ENCODE measurements at regions not wholly inside any gene's neighbourhood (a gene's known extent, or its start where the extent isn't known, plus 50 kb on each side); places are given as distances from the start of the nearest gene placed in this dataset.

DNA sequence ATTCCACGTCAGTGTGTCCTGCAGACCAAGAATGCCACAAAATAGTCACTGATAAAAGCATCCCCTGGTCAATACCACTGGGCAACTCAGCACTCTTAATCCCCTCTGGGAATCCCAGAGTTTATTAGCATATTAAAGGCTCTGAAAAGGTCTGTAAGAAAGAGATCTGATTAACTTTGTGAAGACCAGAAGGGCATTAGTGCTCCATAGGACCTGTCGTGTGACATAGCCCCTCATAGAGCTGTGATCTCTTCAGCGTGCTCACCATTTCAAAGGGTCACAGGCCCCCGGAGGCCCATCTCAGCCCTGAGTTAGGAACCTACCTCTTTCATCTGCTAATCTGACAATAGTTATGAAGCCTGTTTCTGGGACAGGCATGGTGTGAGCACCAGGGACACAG lies 299.2 kb downstream of the MN1 start:
- TF ChIP-seq, protein P1, sequence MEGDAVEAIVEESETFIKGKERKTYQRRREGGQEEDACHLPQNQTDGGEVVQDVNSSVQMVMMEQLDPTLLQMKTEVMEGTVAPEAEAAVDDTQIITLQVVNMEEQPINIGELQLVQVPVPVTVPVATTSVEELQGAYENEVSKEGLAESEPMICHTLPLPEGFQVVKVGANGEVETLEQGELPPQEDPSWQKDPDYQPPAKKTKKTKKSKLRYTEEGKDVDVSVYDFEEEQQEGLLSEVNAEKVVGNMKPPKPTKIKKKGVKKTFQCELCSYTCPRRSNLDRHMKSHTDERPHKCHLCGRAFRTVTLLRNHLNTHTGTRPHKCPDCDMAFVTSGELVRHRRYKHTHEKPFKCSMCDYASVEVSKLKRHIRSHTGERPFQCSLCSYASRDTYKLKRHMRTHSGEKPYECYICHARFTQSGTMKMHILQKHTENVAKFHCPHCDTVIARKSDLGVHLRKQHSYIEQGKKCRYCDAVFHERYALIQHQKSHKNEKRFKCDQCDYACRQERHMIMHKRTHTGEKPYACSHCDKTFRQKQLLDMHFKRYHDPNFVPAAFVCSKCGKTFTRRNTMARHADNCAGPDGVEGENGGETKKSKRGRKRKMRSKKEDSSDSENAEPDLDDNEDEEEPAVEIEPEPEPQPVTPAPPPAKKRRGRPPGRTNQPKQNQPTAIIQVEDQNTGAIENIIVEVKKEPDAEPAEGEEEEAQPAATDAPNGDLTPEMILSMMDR (IDR thresholded peaks at IDR 0.05; ENCODE audit: insufficient read depth, low read depth, low read length), result no peak
- peaks cover 3% of the 10 kb centered on the region for H3K9me3 Mint-ChIP-seq (ENCODE audit: unreplicated experiment)
- Histone ChIP-seq H3K9ac (ENCODE audit: low read length) (no peak overlapping the region), H3K4me1 (ENCODE audit: insufficient read depth, low read length) (peaks cover 7% of the 10 kb centered on the region), H3K4me2 (ENCODE audit: low read length) (no peak overlapping the region), H3K27me3 (ENCODE audit: insufficient read depth, low read length) (no peaks in the 10 kb centered on the region), H3K79me2 (ENCODE audit: insufficient read depth, low read length) (no peaks in the 10 kb centered on the region), H3K36me3 (ENCODE audit: insufficient read depth, low read length) (no peaks in the 10 kb centered on the region), H3K4me3 (ENCODE audit: insufficient read depth, low read depth, low read length) (no peak overlapping the region), H3K9me3 (ENCODE audit: insufficient read depth, low read depth, low read length) (peaks cover 2% of the 10 kb centered on the region), H2AFZ (ENCODE audit: low read depth, low read length) (no peak overlapping the region), H4K20me1 (ENCODE audit: insufficient read depth, low read length) (no peaks in the 10 kb centered on the region), H3K27ac (ENCODE audit: low read depth, low read length) (no peak overlapping the region)
- peaks cover 11% of the 10 kb centered on the region for H3K27me3 Mint-ChIP-seq (ENCODE audit: low read depth, unreplicated experiment)
- no peak overlapping the region for H3K4me3 Mint-ChIP-seq (ENCODE audit: unreplicated experiment)
- H3K4me1 Mint-ChIP-seq (ENCODE audit: low read depth, unreplicated experiment), result peaks cover 2% of the 10 kb centered on the region
- no peak for DNase-seq (ENCODE audit: low read depth)
- no peak for FAIRE-seq
- H3K27ac Mint-ChIP-seq (ENCODE audit: unreplicated experiment), result no peak overlapping the region
- H3K36me3 Mint-ChIP-seq (ENCODE audit: low read depth, unreplicated experiment), result no peaks in the 10 kb centered on the region

DNA sequence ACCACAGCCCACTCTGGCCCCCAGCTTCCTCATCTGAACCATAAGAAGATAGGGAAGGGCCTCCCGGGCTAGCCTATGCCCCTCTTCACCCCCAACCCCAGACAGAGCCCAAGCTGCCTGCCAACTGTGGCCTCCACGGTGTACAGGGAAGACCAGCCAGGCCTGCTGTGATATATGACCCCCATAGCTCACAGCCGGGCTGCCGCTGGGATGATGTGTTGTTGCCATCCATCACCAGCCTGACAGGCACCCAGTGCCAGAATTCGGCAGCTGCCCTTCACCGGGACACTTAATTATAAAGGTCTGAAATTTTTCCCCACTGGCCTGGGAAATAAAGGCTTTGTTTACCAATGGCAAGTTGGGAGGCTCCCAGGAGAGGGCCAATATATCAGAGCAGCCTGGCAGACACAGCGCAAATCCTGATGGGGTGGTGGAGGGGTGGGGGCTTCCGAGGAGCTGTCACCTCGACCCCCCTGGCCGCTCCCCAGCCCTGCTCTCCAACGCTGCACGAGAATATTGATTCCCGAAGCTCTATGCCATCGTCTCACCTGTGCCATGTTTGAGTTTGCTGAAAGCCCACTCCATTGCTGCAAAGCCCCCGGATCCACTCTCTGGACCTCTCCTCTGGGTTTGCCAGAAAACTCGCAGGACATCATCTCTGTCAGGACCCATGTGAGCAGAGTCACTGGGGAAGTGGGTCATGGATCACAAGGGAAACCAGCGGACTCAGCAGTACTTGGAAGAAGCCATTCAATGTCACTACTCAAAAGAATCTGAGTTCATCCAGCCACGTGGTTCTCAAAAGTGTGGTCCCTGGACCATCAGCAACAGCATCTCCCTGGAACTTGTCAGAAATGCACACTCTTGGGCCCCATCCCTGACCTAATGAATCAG lies 296.9 kb downstream of the MN1 start:
- FAIRE-seq, result no peak
- Histone ChIP-seq H2AFZ (ENCODE audit: low read depth, low read length) (no peak overlapping the region), H3K27me3 (ENCODE audit: insufficient read depth, low read length) (no peaks in the 10 kb centered on the region), H3K4me2 (ENCODE audit: low read length) (no peak overlapping the region), H3K79me2 (ENCODE audit: insufficient read depth, low read length) (no peaks in the 10 kb centered on the region), H3K4me1 (ENCODE audit: insufficient read depth, low read length) (peaks cover 4% of the 10 kb centered on the region), H4K20me1 (ENCODE audit: insufficient read depth, low read length) (no peaks in the 10 kb centered on the region), H3K4me3 (ENCODE audit: insufficient read depth, low read depth, low read length) (no peak overlapping the region), H3K9ac (ENCODE audit: low read length) (no peak overlapping the region), H3K9me3 (ENCODE audit: insufficient read depth, low read depth, low read length) (peaks cover 2% of the 10 kb centered on the region), H3K36me3 (ENCODE audit: insufficient read depth, low read length) (no peaks in the 10 kb centered on the region), H3K27ac (ENCODE audit: low read depth, low read length) (no peak overlapping the region)
- Mint-ChIP-seq H3K36me3 (ENCODE audit: low read depth, unreplicated experiment) (peaks cover 2% of the 10 kb centered on the region), H3K27me3 (ENCODE audit: low read depth, unreplicated experiment) (peaks cover 5% of the 10 kb centered on the region), H3K9me3 (ENCODE audit: unreplicated experiment) (peaks cover 3% of the 10 kb centered on the region), H3K4me1 (ENCODE audit: low read depth, unreplicated experiment) (peaks cover 2% of the 10 kb centered on the region), H3K27ac (ENCODE audit: unreplicated experiment) (no peak overlapping the region), H3K4me3 (ENCODE audit: unreplicated experiment) (no peak overlapping the region)
- no peak for DNase-seq (ENCODE audit: low read depth)
- no peak for TF ChIP-seq EZH2 (IDR thresholded peaks at IDR 0.05; ENCODE audit: insufficient read depth, low read length)
- TF ChIP-seq, protein P1 (IDR thresholded peaks at IDR 0.05; ENCODE audit: insufficient read depth, low read depth, low read length), result no peak

DNA sequence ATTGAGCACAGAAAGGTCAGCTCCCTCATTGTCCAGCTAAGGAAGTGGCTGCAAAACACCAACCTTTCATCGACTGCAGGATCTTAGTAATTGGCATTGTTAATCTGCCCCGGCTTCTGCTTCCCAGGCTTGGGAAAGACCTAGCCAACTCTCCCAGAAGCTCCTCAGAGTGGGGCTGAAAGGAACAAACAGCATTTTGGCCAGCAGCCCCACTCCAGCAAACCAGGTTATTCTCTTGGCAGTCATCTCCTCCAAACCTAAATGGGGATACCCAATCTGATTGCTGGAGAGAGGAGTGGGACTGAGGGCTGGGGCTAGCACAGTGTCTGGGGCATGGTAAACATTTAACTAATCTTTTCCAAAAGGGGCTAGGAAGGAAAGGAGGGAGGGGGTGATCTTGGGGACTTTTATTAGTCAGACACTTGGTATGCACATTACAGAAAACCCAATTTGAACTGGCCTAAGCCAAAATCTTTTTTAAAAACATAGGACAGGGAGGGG lies 294.4 kb downstream of the MN1 start:
- Histone ChIP-seq H3K79me2 (ENCODE audit: insufficient read depth, low read length) (no peaks in the 10 kb centered on the region), H4K20me1 (ENCODE audit: insufficient read depth, low read length) (no peaks in the 10 kb centered on the region), H3K4me2 (ENCODE audit: low read length) (no peak overlapping the region), H3K36me3 (ENCODE audit: insufficient read depth, low read length) (no peaks in the 10 kb centered on the region), H2AFZ (ENCODE audit: low read depth, low read length) (no peak overlapping the region), H3K27me3 (ENCODE audit: insufficient read depth, low read length) (no peaks in the 10 kb centered on the region), H3K4me3 (ENCODE audit: insufficient read depth, low read depth, low read length) (no peak overlapping the region), H3K9me3 (ENCODE audit: insufficient read depth, low read depth, low read length) (peaks cover 2% of the 10 kb centered on the region), H3K4me1 (ENCODE audit: insufficient read depth, low read length) (peaks cover 11% of the 10 kb centered on the region), H3K9ac (ENCODE audit: low read length) (no peak overlapping the region), H3K27ac (ENCODE audit: low read depth, low read length) (no peak overlapping the region)
- DNase-seq (ENCODE audit: low read depth), result peak; percentile 33
- H3K27ac Mint-ChIP-seq (ENCODE audit: unreplicated experiment), result no peak overlapping the region
- H3K4me3 Mint-ChIP-seq (ENCODE audit: unreplicated experiment), result no peak overlapping the region
- TF ChIP-seq, protein P1 (IDR thresholded peaks at IDR 0.05; ENCODE audit: insufficient read depth, low read depth, low read length), result no peak
- no peaks in the 10 kb centered on the region for H3K4me1 Mint-ChIP-seq (ENCODE audit: low read depth, unreplicated experiment)
- no peak for FAIRE-seq
- peaks cover 3% of the 10 kb centered on the region for H3K9me3 Mint-ChIP-seq (ENCODE audit: unreplicated experiment)
- H3K27me3 Mint-ChIP-seq (ENCODE audit: low read depth, unreplicated experiment), result peaks cover 5% of the 10 kb centered on the region
- peaks cover 2% of the 10 kb centered on the region for H3K36me3 Mint-ChIP-seq (ENCODE audit: low read depth, unreplicated experiment)

All from astrocyte (in vitro differentiated cells and primary cell).